DND-41 (cell line): ENCODE measurements at regions not wholly inside any gene's neighbourhood (a gene's known extent, or its start where the extent isn't known, plus 50 kb on each side); places are given as distances from the start of the nearest gene placed in this dataset.

Experiments used
- ATAC-seq: fragments of 200-7000 bp; cut with Tn5 transposase; 3 replicates; pipeline ENCODE4 v1.9.1; 2021; ENCODE audit warnings: low read depth; ENCODE audit not compliant: insufficient read depth
- DNase-seq: peaks from one replicate; pipeline ENCODE4 v3.0.0-alpha.2; 2020
- H2AFZ ChIP-seq: 2 replicates; pipeline ENCODE4 v1.6.0; 2012; ENCODE audit warnings: low read depth, low read length
- H3K27ac ChIP-seq: 2 replicates; pipeline ENCODE4 v1.5.1; 2012; ENCODE audit warnings: low read length, inconsistent platforms
- H3K27me3 ChIP-seq: fragments of 200-600 bp; sonication (generic); 2 replicates; pipeline ENCODE4 v1.6.0; 2012; ENCODE audit warnings: low read length, mild to moderate bottlenecking, inconsistent platforms; ENCODE audit not compliant: insufficient read depth, poor library complexity
- H3K36me3 ChIP-seq: 2 replicates; pipeline ENCODE4 v1.5.1; 2012; ENCODE audit warnings: low read length, inconsistent platforms; ENCODE audit not compliant: insufficient read depth
- H3K4me1 ChIP-seq: 2 replicates; pipeline ENCODE4 v1.5.1; 2012; ENCODE audit warnings: mild to moderate bottlenecking, low read length; ENCODE audit not compliant: insufficient read depth
- H3K4me2 ChIP-seq: 2 replicates; pipeline ENCODE4 v1.6.0; 2012; ENCODE audit warnings: mild to moderate bottlenecking, moderate library complexity, low read length, inconsistent platforms; ENCODE audit not compliant: insufficient read depth
- H3K4me3 ChIP-seq, 2 experiments: fragments of 200-600 bp in 1 of 2; shearing (Covaris generic) in 1 of 2; 2 replicates each; pipeline ENCODE4 v1.5.1; 2012 to 2016; ENCODE audit warnings: inconsistent platforms in 2 of 2, low read length in 2 of 2, mild to moderate bottlenecking in 2 of 2, low read depth in 1 of 2, moderate library complexity in 1 of 2
- H3K79me2 ChIP-seq: 2 replicates; pipeline ENCODE4 v1.6.0; 2012; ENCODE audit warnings: low read length, inconsistent platforms; ENCODE audit not compliant: insufficient read depth
- H3K9ac ChIP-seq: 2 replicates; pipeline ENCODE4 v1.6.0; 2012; ENCODE audit warnings: low read depth, mild to moderate bottlenecking, inconsistent platforms, low read length, moderate library complexity
- H3K9me3 ChIP-seq: 2 replicates; pipeline ENCODE4 v1.5.1; 2012; ENCODE audit warnings: low read length, moderate library complexity, mild to moderate bottlenecking, inconsistent platforms; ENCODE audit not compliant: insufficient read depth, severe bottlenecking
- H4K20me1 ChIP-seq: 2 replicates; pipeline ENCODE4 v1.6.0; 2012; ENCODE audit warnings: low read length; ENCODE audit not compliant: insufficient read depth
- EZH2 ChIP-seq: IDR thresholded peaks from 3 replicates; pipeline ENCODE4 v1.6.1; 2012; ENCODE audit warnings: borderline replicate concordance, low read depth, mild to moderate bottlenecking, moderate library complexity, low read length, inconsistent platforms; ENCODE audit not compliant: severe bottlenecking
- TF ChIP-seq, protein P1 (sequence below): IDR thresholded peaks from 2 replicates; pipeline ENCODE4 v1.5.1; 2012; ENCODE audit warnings: borderline replicate concordance, low read length, moderate library complexity, mild to moderate bottlenecking; ENCODE audit not compliant: poor library complexity, severe bottlenecking; ENCODE audit errors: extremely low read depth

DNA sequence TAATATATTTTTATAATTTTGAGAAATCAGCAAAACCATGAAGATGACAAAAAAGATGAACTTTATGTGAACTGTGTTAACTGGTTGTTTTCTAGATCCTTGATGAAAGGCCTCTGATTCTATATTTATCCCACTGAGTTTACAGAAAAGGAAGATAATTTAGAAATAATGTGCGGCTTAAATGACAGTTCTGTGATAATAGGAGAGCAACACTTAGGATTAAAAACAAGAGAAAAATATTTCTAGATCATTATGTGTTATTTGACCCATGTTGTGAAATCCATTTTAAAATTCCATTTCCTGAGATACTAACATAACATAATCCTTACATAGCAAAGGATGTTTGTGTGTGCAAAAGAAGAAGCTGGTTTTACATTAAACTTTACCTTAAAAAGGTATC lies 598.0 kb downstream of the DIPK2A start:
- Histone ChIP-seq H3K27me3 (no peaks in the 10 kb centered on the region), H3K79me2 (no peaks in the 10 kb centered on the region), H3K4me1 (no peaks in the 10 kb centered on the region), H3K9ac (no peak overlapping the region), H3K27ac (no peak overlapping the region), H3K36me3 (no peaks in the 10 kb centered on the region), H3K9me3 (no peaks in the 10 kb centered on the region), H3K4me2 (no peak overlapping the region), H3K4me3 (no peak overlapping the region), H2AFZ (no peak overlapping the region), H4K20me1 (no peaks in the 10 kb centered on the region)
- ATAC-seq = no peak
- no peak for DNase-seq
- TF ChIP-seq EZH2 = no peak
- TF ChIP-seq, protein P1, sequence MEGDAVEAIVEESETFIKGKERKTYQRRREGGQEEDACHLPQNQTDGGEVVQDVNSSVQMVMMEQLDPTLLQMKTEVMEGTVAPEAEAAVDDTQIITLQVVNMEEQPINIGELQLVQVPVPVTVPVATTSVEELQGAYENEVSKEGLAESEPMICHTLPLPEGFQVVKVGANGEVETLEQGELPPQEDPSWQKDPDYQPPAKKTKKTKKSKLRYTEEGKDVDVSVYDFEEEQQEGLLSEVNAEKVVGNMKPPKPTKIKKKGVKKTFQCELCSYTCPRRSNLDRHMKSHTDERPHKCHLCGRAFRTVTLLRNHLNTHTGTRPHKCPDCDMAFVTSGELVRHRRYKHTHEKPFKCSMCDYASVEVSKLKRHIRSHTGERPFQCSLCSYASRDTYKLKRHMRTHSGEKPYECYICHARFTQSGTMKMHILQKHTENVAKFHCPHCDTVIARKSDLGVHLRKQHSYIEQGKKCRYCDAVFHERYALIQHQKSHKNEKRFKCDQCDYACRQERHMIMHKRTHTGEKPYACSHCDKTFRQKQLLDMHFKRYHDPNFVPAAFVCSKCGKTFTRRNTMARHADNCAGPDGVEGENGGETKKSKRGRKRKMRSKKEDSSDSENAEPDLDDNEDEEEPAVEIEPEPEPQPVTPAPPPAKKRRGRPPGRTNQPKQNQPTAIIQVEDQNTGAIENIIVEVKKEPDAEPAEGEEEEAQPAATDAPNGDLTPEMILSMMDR = no peak

DNA sequence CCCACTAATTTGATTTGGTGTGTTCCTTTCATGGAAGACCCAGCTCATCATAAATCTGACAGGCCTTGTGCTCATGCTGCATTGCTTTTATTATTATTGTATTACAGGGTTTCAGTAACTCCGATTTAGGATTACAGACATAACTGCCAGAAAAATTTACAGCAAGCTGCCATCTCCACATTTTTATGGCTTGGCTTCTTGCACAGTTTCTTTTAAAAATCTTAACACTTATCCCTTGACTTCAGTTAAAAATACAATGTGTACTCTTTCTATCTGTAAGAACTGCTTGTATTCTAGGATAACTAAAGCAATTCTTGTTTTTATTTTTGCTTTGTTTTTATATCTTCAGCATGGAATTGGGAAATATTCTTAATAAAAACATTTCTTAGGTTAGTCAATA lies 612.2 kb downstream of the DIPK2A start:
- Histone ChIP-seq H3K27ac (no peak overlapping the region), H3K9me3 (no peaks in the 10 kb centered on the region)

DNA sequence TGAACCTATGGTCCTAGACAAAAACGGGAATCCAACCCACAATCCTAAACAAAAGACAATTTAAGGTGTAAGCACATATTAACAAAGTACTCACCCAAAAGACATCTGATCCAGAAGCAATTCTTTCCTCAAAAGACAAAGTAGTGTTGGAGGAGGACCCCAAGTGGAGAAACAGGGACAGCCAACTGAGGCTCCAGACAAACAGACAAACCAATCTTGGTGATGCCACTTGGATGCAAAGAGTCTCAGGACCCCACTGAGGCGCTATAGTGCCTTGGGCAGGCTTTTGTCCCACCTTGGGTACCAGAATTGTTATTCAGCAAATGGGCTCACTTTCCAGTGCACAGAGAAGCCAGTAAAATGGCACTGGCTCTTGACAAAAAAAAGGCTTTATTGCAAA lies 613.8 kb downstream of the DIPK2A start:
- Histone ChIP-seq H3K4me2 (no peak overlapping the region), H3K27me3 (no peaks in the 10 kb centered on the region), H2AFZ (no peak overlapping the region), H3K79me2 (no peaks in the 10 kb centered on the region), H3K4me3 (no peak overlapping the region), H4K20me1 (no peaks in the 10 kb centered on the region), H3K27ac (no peak overlapping the region), H3K9ac (no peak overlapping the region), H3K4me1 (no peaks in the 10 kb centered on the region), H3K36me3 (no peaks in the 10 kb centered on the region), H3K9me3 (no peaks in the 10 kb centered on the region)
- DNase-seq (no peak), ATAC-seq (no peak)
- no peak for TF ChIP-seq EZH2
- TF ChIP-seq, protein P1 = no peak

More for the DNA sequence above, 612.2 kb downstream of the DIPK2A start:
- ATAC-seq = no peak
- H4K20me1 ChIP-seq = no peaks in the 10 kb centered on the region
- H3K4me2 ChIP-seq = no peak overlapping the region
- no peaks in the 10 kb centered on the region for H3K27me3 ChIP-seq
- no peaks in the 10 kb centered on the region for H3K36me3 ChIP-seq
- no peak overlapping the region for H3K9ac ChIP-seq
- no peak overlapping the region for H2AFZ ChIP-seq
- no peaks in the 10 kb centered on the region for H3K4me1 ChIP-seq
- no peak for TF ChIP-seq EZH2
- TF ChIP-seq, protein P1 = no peak
- DNase-seq = no peak
- H3K79me2 ChIP-seq = no peaks in the 10 kb centered on the region
- H3K4me3 ChIP-seq = no peak overlapping the region

DNA sequence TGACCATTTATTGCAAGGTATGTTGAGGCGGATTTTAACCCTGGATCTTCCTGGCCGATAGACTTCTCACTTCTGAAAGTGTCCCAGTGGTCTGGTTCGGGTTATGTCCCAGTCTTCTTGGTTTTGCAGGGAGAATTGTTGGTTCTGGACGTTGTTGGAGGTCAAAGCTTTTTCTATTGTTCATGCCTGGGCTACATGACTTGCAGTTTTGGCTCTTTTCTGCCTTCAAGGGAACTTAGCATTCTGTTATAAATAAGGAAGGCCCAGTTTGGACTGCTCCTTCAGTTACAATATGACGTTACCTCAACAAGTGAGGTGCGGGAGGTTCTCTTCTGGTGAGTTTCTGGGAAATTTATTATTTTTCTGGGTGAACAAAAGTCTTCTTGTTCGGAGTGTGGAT lies 614.3 kb downstream of the DIPK2A start:
- H4K20me1 ChIP-seq = no peaks in the 10 kb centered on the region
- no peaks in the 10 kb centered on the region for H3K36me3 ChIP-seq
- H3K9me3 ChIP-seq = no peaks in the 10 kb centered on the region
- H3K27ac ChIP-seq = no peak overlapping the region
- H2AFZ ChIP-seq = no peak overlapping the region
- H3K4me3 ChIP-seq = no peak overlapping the region
- DNase-seq (no peak), ATAC-seq (no peak)
- TF ChIP-seq EZH2 = no peak
- TF ChIP-seq, protein P1 = no peak
- H3K4me2 ChIP-seq = no peak overlapping the region
- no peak overlapping the region for H3K9ac ChIP-seq
- no peaks in the 10 kb centered on the region for H3K27me3 ChIP-seq
- no peaks in the 10 kb centered on the region for H3K4me1 ChIP-seq
- H3K79me2 ChIP-seq = no peaks in the 10 kb centered on the region
